ENCODE measurements at regions not wholly inside any gene's neighbourhood (a gene's known extent, or its start where the extent isn't known, plus 50 kb on each side); places are given as distances from the start of the nearest gene placed in this dataset.

DNA sequence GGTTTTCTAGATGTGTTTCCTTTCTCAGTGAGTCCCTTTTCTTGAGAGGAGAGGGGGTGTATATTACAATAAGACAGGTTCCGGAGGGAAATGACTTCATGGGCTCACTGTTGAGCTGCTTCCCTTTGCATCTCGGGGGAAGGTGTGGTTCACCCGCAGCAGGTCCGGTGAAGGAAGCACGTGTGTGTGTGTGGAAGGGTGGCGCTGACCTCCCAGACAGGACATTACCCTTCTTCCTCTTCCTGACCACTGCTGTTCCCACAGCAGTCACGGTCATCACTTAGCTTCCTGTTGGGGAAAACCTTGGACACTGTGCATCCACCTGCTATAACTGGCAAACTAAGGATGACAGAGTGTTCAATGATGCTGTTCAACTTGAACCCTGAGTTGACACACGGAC lies 83.6 kb downstream of the PLEKHG1 start:
- TF ChIP-seq EZH2 (IDR thresholded peaks at IDR 0.05; ENCODE audit: low read length, unreplicated experiment) (no peak), EZH2phosphoT487 (IDR thresholded peaks at IDR 0.05; ENCODE audit: borderline replicate concordance, low read length) (no peak), CTCF (conservative IDR thresholded peaks at IDR 0.05; ENCODE audit: low read depth, low read length) (no peak)
- ChIA-PET POLR2A (ENCODE audit: unreplicated experiment) (no interaction called here), CTCF (no interaction called here)
- Histone ChIP-seq H3K4me3 (ENCODE audit: low read length) (no peak overlapping the region), H3K36me3 (ENCODE audit: low read depth, low read length) (no peaks in the 10 kb centered on the region), H3K4me2 (ENCODE audit: low read length) (no peak overlapping the region), H3K79me2 (ENCODE audit: low read length) (no peaks in the 10 kb centered on the region), H3K27me3 (ENCODE audit: low read length) (no peaks in the 10 kb centered on the region), H3K9me2 (replicated peaks; ENCODE audit: low read length) (no peaks in the 10 kb centered on the region), H3K4me1 (ENCODE audit: insufficient read depth, low read length) (no peaks in the 10 kb centered on the region), H2AFZ (ENCODE audit: low read length) (no peak overlapping the region), H3K27ac (ENCODE audit: low read length) (no peak overlapping the region), H3K9ac (ENCODE audit: low read length) (no peak overlapping the region), H4K20me1 (ENCODE audit: low read length) (no peaks in the 10 kb centered on the region), H3K9me3 (ENCODE audit: low read length) (no peaks in the 10 kb centered on the region), H3F3A (ENCODE audit: low read length, unreplicated experiment) (no peaks in the 10 kb centered on the region)
- no peak for ATAC-seq
- intact Hi-C loops (cut with micrococcal nuclease): no loop called here
- no TSS peak for BruUV-seq (replicated peaks)
- DNase-seq: no peak

DNA sequence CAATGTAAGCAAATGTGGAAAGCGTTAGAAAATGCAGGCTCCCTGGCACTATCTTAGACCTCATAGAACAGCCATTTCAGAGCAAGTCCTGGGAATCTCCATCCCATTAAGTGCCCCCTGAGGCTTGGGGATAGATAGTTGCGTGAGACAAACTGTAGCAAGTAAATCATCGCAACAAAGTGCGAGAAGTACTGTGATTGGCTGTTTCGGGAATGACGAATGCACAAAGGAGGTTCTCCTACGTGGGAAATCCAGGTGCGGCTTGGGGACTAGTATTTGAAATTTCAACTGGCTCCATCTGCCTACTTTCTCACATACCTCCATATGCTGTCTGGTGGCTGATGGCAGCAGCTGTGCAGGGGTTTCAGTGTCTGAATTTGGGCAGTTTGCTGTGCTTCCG lies 84.5 kb downstream of the PLEKHG1 start:
- no peaks in the 10 kb centered on the region for H3K36me3 ChIP-seq (ENCODE audit: low read depth, low read length)
- no peak overlapping the region for H3K27ac ChIP-seq (ENCODE audit: low read length)
- intact Hi-C loops (cut with micrococcal nuclease): no loop called here
- H3K4me3 ChIP-seq (ENCODE audit: low read length): no peak overlapping the region
- H3F3A ChIP-seq (ENCODE audit: low read length, unreplicated experiment): no peaks in the 10 kb centered on the region
- BruUV-seq (replicated peaks): no TSS peak
- DNase-seq (no peak), ATAC-seq (no peak)
- no peaks in the 10 kb centered on the region for H3K4me1 ChIP-seq (ENCODE audit: insufficient read depth, low read length)
- H3K9ac ChIP-seq (ENCODE audit: low read length): no peak overlapping the region
- no peaks in the 10 kb centered on the region for H3K9me2 ChIP-seq (replicated peaks; ENCODE audit: low read length)
- no peaks in the 10 kb centered on the region for H3K27me3 ChIP-seq (ENCODE audit: low read length)
- no peak overlapping the region for H3K4me2 ChIP-seq (ENCODE audit: low read length)
- TF ChIP-seq EZH2phosphoT487 (IDR thresholded peaks at IDR 0.05; ENCODE audit: borderline replicate concordance, low read length) (no peak), EZH2 (IDR thresholded peaks at IDR 0.05; ENCODE audit: low read length, unreplicated experiment) (no peak), CTCF (conservative IDR thresholded peaks at IDR 0.05; ENCODE audit: low read depth, low read length) (no peak)
- H2AFZ ChIP-seq (ENCODE audit: low read length): no peak overlapping the region
- no peaks in the 10 kb centered on the region for H4K20me1 ChIP-seq (ENCODE audit: low read length)
- H3K79me2 ChIP-seq (ENCODE audit: low read length): no peaks in the 10 kb centered on the region
- no peaks in the 10 kb centered on the region for H3K9me3 ChIP-seq (ENCODE audit: low read length)
- POLR2A ChIA-PET (ENCODE audit: unreplicated experiment): no interaction called here
- CTCF ChIA-PET: no interaction called here

- Histone ChIP-seq H3K9ac (ENCODE audit: low read length) (no peak overlapping the region), H4K20me1 (ENCODE audit: low read length) (no peaks in the 10 kb centered on the region), H3K9me3 (ENCODE audit: low read length) (no peaks in the 10 kb centered on the region), H3K79me2 (ENCODE audit: low read length) (no peaks in the 10 kb centered on the region), H2AFZ (ENCODE audit: low read length) (no peak overlapping the region), H3K4me1 (ENCODE audit: insufficient read depth, low read length) (no peaks in the 10 kb centered on the region), H3K9me2 (replicated peaks; ENCODE audit: low read length) (no peaks in the 10 kb centered on the region), H3K27me3 (ENCODE audit: low read length) (no peaks in the 10 kb centered on the region), H3F3A (ENCODE audit: low read length, unreplicated experiment) (no peaks in the 10 kb centered on the region), H3K36me3 (ENCODE audit: low read depth, low read length) (no peaks in the 10 kb centered on the region), H3K27ac (ENCODE audit: low read length) (no peak overlapping the region), H3K4me3 (ENCODE audit: low read length) (no peak overlapping the region), H3K4me2 (ENCODE audit: low read length) (no peak overlapping the region)
- TF ChIP-seq EZH2phosphoT487 (IDR thresholded peaks at IDR 0.05; ENCODE audit: borderline replicate concordance, low read length): no peak
- ATAC-seq (no peak), DNase-seq (no peak)
- CTCF ChIA-PET: no interaction called here
- POLR2A ChIA-PET (ENCODE audit: unreplicated experiment): no interaction called here
- no TSS peak for BruUV-seq (replicated peaks)
- intact Hi-C loops (cut with micrococcal nuclease): no loop called here
Observed at GRCh38 chr6:150684714-150685459, 85.2 kb downstream of the PLEKHG1 start.

Data from PC-3 (cell line).